NOMO-1 (cell line): ENCODE measurements at regions not wholly inside any gene's neighbourhood (a gene's known extent, or its start where the extent isn't known, plus 50 kb on each side); places are given as distances from the start of the nearest gene placed in this dataset.
A peak's percentile ranks its signal among the peaks of the same experiment; 100 is the strongest.
"Not testable (repeated sequence)": the region's sequence is repeated elsewhere in the genome, so short reads cannot be mapped to it uniquely, and the experiment has no call there.

Experiments
- DNase-seq, 2 experiments: peaks; one replicate each; lab custom pipeline; 2025; ENCODE audit not compliant: unreplicated experiment in 2 of 2; lab: John Stamatoyannopoulos, UW

- no peak for DNase-seq
Measured at GRCh38 chr5:142411656-142412425, 87.0 kb upstream of the SPRY4 start.

DNA sequence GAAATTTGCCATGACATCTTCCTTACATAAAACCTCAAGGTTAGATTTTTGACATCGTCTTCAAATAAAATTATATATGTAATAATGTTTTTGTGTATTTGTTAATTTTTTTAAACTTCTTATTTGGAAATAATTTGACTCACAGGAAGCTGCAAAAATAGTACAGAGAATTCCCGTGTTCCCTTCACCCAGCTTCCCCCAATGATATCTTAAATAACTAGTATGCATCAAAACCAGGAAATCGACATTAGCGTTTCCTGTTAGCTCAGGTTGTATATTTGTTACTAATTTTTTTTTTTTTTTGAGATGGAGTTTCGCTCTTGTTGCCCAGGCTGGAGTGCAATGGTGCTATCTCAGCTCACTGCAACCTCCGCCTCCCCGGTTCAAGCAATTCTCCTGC, 86.3 kb upstream of the SPRY4 start:
- DNase-seq, result no peak

- DNase-seq, result no peak
Measured at GRCh38 chr5:142408981-142409481, 84.2 kb upstream of the SPRY4 start.

DNA sequence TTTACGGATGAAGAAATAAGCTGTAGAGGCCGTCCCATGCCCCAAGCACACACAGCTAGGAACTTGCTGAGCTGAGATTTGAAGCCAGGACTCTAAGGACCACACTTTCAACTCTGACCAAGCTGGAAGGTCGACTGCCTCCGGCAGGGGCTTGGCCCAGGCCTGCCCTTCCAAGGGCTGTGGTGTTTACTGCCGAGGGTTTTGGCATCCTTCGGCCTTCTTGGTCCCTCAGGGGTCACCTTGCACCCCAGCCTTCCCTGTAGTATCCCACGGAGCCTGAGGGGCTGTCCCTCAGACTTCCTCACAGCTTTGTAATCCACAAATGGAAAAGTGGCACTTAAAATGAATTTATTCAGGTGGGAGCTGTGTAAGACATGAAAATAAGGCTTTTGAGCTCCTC, 83.7 kb upstream of the SPRY4 start:
- no peak for DNase-seq

- DNase-seq, result no peak
Measured at GRCh38 chr5:142405814-142406395, 81.1 kb upstream of the SPRY4 start.

GRCh38 chr5:142405023-142405422, 80.2 kb upstream of the SPRY4 start:
- DNase-seq, result no peak

GRCh38 chr5:142404046-142404477, 79.2 kb upstream of the SPRY4 start:
- DNase-seq, result no peak

- no peak for DNase-seq
Measured at GRCh38 chr5:142403583-142403982, 78.8 kb upstream of the SPRY4 start.

- DNase-seq, result no peak
Measured at GRCh38 chr5:142402752-142403318, 78.0 kb upstream of the SPRY4 start.

DNA sequence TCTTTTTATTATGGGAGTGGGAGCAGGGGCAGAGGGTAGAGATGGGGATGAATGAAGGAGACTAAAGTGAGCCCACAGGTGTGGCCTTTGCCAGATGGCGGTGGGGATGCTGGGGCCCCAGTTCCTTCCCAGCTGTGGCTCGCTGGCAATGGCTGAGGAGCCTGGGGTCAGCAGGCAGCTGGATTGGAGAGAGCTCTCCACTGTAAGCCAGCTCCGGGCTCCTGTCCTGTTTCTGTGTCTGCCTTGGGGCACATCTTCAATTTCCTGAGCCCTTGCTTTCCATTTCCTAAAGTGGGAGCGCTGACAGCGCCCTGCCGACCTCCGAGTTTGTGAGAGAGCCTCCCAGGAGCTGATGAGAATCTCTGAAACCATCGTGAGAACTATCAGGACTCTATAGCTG, 75.6 kb upstream of the SPRY4 start:
- DNase-seq, result no peak

DNA sequence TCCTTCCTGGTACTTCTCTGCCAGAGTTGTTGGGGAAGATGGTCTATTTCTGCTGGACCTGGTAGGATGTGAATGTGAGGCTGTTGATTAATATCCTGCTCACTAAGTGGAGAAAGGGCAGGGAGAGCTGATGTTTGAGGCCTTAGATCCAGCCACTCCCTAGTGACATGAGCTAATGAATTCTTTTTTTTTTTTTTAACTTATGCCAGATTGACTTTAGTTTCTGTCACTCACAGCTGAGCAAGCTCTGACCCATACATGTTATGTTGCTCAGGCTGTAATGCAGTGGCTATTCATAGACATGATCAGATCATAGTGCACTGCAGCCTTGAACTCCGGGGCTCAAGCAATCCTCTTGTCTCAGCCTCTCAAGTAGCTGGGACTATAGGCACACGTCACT, 75.1 kb upstream of the SPRY4 start:
- no peak for DNase-seq

GRCh38 chr5:142398730-142399055, 73.9 kb upstream of the SPRY4 start:
- DNase-seq, result no peak

- not testable (repeated sequence) for DNase-seq
Measured at GRCh38 chr5:142398011-142398729, 73.3 kb upstream of the SPRY4 start.

- DNase-seq, result no peak
Measured at GRCh38 chr5:142397178-142397577, 72.4 kb upstream of the SPRY4 start.

DNA sequence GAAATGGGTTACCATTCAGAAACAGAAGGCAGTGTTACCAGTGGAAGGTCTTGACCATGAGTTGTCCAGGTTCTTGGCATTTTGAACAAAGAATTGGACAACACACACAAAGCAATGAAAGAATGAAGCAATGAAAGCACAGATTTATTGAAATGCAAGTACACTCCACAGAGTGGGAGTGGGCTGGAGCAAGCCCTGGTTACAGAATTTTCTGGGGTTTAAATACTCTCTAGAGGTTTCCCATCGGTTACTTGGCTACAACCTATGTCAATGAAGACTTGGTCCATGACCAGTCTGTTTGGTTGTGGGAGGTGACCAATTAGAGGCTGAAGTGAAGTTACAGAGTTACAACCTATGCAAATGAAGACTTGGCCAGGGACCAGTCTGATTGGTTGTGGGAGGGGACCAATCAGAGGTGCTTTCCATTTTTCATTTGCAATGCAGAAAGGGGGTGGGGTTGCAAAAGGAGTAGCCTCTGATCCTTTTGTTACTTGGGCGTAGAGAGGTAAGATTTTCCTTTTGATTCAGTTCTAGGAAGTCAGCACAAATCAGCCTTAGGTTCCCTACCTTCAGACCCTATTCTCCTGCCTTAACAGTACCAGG, 71.7 kb upstream of the SPRY4 start:
- DNase-seq, result no peak

DNA sequence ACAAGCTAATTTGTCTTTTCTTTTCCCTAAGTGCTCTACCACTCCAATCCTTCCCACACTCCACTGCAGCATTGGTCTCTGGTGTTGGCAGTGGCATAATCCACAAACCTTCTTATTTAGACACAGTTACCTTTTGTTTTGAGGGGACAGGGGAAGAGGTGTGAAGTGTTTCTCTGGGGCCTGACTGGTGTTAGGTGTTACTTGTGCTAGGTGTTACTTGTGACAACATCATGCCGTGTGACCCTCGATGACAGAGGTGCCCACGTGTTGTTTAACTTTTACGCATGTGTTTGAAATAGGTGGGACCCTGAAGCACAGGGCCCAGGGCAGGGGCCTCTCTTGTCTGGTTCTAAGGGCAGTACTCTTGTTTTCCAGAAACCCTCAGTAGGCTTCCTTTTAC, 70.5 kb upstream of the SPRY4 start:
- no peak for DNase-seq

GRCh38 chr5:142391058-142391845, 66.4 kb upstream of the SPRY4 start:
- no peak for DNase-seq

DNA sequence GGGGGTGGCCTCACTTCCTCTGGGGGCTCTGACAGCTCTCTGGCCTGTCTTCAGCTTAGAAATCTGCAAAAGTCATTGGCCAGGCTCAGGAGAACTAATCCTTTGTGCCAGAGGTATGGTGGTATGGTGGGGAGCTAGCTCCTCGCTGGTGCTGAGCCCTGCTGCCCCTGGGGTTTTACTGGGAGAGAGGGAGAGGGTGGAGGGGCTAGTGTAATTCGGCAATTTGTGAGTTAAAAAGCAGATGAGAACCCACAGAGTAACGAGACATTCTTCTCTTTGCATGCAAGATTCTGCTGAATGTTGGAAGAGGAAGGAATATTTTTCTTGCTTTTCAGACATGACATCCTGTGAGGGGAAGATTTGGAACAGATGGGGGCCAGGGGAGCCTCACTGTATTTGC, 65.5 kb upstream of the SPRY4 start:
- DNase-seq, result no peak

DNA sequence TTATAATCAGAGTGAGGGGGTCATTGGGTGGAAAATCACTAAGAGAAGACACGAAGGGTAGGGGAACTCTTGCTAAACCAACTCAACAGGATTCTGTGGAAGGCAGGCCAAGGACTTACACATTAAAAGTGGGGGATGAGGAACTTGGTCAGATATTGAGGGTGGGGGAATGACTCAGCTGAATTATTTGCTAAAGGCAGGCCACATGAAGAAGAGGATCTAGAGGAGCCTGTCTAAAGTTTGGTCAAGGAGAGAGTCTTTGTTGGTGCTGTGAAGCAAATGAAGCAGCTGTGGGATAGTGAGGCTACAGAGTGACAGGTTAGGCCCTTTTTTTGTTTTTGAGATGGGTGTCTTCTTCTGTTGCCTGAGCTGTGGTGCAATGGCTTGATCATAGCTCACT, 63.9 kb upstream of the SPRY4 start:
- peak; percentile 90 to 93 for DNase-seq

DNA sequence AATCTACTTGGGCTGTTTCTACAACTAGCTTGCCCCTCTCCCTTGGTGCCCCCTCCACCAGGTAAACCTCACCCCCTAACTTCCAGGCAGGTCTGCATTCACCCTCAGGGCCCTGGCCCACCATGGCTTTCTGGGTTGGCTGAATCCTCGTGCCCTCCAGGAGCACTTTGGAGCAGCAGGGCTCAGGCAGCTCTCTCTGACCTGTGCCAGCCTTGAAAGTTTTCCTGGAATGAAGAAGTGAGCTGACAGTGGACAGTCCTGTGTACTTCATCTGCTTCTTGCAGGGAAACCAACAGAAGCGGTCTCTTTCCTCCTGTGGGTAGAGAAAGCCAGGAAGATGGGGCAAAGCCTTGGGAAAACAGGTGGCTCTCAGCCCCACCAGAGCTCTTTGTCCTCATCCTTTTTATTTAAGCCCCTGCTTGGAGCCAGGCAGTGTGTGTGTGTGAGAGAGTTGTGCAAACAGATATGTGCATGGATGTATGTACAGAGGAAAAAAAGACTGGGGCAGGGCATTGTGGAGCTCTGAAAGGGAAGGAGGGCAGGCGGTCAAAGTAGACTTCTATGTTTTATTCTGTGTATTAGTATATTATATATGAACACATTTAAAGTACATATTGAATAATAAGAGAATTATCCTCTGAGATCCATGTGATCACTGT, 62.3 kb upstream of the SPRY4 start:
- no peak for DNase-seq
